IPS-NIHi11 (cell line): ENCODE measurements at regions not wholly inside any gene's neighbourhood (a gene's known extent, or its start where the extent isn't known, plus 50 kb on each side); places are given as distances from the start of the nearest gene placed in this dataset.

Source experiments
- DNase-seq: peaks from one replicate; pipeline ENCODE4 v3.0.0; 2012; ENCODE audit warnings: mixed read lengths, low spot score

DNA sequence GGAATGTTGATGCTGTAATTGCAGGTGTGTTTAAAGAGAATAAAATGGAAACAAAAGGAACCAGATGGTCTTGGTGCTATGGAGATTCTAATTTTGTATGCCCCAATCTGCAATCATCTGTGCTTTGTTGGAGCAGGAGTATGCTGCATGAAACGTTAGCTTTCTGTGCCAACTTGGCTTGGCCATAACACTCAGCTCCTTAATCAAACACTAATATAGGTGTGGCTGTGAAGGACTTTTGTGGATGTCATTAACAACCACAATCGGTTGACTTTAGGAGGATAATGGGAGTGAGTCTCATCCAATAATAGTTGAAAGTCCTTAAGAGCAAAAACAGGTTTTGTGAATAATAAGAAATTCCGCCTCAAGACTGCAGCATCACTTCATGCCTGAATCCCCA, 399.2 kb downstream of the NLGN4X start:
- no peak for DNase-seq

GRCh38 chrX:5829060-5829459, 399.6 kb downstream of the NLGN4X start:
- no peak for DNase-seq

GRCh38 chrX:5823903-5824302, 404.8 kb downstream of the NLGN4X start:
- DNase-seq, result no peak

- no peak for DNase-seq
Measured at GRCh38 chrX:5810636-5811035, 418.0 kb downstream of the NLGN4X start.

GRCh38 chrX:5807181-5807580, 421.5 kb downstream of the NLGN4X start:
- DNase-seq, result no peak

DNA sequence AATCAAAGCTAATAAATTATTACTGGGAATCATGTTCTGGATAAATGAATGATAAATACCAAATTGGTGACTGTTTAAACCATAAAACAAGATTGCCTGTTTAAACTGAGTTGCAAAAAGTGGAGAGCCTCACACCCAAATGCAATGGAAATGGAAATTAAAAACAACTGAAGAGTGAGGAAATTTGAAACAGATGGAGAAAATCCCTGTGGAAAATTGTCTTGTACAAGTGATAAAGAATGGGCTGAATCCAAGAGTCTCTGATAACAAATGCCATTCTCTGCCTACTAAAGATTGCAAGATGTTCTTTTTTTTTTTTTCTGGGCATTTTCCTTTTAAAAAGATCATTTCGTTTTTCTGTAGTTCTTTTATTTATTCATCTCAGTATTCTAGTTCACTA, 426.3 kb downstream of the NLGN4X start:
- no peak for DNase-seq

- DNase-seq, result no peak
Measured at GRCh38 chrX:5791721-5792120, 436.9 kb downstream of the NLGN4X start.

DNA sequence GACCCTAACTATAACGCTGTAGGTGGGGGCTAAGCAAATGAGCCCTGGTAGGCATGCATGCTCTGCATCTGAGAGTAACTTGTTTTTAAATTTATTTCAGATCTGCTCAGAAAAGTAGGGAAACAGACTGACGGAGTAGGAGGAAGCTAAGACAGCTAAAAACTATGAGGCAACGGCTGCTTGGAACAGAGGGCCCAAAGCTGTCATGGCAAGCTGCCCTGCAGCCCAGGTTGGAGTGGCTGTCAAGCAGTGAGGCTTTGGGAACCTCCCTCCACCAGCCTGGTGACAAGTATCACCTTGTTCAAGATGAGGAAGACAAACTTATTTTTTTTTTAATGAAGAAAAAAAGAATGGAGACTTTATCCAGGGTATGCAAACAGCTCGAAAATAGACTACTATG, 439.8 kb downstream of the NLGN4X start:
- DNase-seq, result no peak

GRCh38 chrX:5780821-5781220, 447.8 kb downstream of the NLGN4X start:
- no peak for DNase-seq

DNA sequence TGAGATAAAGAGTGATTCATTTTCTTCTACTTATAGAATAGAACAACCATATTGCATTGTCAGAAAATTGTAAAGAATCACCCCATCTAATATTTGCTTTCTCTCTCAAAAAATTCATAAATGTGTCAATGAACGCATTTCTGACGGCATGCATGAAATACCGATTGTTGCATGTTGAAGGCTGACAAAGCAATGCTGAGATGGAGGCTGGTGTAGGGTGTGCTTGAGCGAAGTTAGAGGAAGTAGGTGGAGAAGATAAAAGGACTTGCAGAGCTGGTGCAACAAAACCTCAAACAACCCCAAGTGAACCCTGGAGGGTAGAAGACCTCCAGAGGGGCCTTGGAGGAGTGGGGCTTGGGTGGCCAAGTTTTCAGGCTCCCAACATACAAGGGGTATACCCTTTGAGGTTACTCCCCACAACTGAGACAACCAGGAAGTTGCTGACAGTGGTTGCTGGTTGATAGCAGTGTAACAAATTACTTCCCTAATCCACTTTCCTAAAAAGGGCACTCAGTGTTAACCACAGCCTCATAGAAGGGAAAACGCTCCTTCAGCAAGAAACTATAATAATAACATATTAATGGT, 452.7 kb downstream of the NLGN4X start:
- no peak for DNase-seq

DNA sequence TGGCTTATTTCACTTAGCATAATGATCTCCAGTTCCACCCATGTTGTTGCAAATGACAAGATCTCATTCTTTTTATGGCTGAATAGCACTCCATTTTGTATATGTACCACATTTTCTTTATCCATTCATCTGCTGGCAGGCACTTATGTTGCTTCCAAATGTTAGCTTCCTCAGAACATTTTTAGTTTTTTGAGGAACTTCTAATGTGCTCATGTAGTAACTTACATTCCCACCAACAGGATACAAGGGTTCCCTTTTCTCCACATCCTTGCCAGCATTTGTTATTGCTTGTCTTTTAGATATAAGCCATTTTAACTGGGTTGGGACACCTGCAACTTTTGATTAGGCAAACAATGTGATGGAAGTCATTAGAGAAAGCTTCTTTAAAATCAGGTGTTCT, 454.2 kb downstream of the NLGN4X start:
- no peak for DNase-seq

- DNase-seq, result no peak
Measured at GRCh38 chrX:5771441-5771840, 457.2 kb downstream of the NLGN4X start.

GRCh38 chrX:5756616-5757015, 472.1 kb downstream of the NLGN4X start:
- no peak for DNase-seq

DNA sequence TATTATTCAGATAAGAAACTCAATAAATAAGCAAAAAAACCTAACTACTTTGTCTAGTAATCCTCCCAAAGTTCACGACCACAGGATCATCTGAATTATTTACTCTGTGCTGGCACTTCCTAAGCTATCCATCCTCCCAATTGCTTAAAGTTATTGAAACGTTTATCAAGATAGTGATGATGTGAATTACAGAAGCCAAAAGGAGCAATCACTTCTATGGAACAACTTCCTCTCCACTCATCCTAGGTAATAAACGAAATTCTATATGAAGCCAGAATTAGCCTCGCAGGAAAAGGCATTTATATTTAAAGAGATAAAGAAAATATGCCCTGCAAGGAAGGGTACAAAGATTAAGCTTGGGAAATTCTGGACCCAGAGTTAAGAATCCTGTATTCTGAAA, 475.4 kb downstream of the NLGN4X start:
- no peak for DNase-seq

DNA sequence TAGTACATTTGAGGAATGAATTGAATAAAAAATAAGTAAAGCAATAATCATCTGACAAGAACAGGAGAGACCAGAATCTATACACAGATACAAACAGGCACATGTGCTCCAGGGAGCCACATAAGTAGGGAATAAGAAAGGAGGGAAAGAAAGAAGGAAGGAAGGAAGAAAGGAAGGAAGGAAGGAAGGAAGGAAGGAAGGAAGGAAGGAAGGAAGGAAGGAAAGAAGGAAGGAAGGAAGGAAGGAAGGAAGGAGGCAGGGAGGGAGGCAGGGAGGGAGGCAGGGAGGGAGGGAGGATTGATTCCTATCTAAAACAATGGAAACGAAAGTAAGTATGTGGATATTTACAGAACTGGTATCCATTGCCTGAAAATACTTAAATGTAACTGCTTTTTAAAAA, 475.8 kb downstream of the NLGN4X start:
- DNase-seq, result no peak

DNA sequence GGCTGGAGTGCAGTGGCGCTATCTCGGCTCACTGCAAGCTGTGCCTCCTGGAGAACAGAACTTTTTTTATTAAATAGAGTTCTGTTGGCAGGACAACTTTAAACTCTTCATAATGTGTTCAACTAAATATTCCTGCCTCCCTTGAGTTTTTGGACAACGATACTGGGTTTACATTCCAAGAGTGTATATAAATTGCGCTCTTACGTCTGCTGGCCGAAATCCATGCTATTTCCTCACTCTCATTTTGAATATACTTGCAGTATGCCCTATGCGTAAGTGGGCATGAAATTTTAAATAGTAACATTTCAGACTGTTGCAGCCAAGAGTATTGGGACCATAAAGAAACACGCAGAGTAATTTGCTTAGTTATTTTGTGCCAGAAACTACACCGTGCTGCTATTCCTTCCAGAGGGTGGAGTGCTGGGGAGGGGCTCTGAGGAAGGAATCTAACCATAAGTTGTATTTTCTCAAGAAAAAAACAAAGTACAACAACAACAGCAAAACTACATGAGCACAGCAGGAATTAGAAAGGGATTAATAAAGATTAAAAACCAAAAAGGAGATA, 480.0 kb downstream of the NLGN4X start:
- DNase-seq, result no peak

DNA sequence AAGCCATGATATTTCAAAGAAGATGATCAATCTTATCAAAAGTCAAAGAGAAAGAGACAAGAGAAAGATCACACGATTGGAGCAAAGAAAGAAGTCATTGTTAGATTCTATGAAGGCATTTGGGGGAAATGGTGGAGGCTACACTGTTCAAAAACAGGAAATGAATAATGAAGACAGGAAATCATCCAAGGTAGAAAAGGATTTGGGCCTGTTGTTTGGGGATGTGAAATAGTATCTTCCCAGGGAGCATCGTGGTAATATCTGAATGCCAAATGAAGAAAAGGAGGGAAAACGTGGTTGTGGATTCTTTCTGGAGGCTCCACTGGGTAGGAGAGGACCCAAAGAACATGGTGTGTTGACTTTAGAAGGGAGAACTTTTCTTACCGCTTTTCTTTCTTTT, 482.4 kb downstream of the NLGN4X start:
- no peak for DNase-seq

- no peak for DNase-seq
Measured at GRCh38 chrX:5733501-5733900, 495.2 kb downstream of the NLGN4X start.

- no peak for DNase-seq
Measured at GRCh38 chrX:5730556-5730955, 498.1 kb downstream of the NLGN4X start.

DNA sequence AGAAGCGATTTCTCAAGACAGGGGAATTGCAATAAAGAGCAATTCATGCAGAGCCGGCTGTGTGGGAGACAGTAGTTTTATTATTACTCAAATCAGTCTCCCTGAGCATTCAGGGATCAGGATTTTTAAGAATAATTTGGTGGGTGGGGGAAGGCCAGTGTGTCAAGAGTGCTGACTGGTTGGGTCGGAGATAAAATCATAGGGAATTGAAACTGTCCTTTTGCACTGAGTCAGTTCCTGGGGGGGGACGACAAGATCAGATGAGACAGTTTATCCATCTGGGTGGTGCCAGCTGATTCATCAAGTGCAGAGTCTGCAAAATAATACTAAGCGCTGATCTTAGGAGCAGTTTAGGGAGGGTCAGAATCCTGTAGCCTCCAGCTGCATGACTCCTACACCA, 502.4 kb downstream of the NLGN4X start:
- DNase-seq, result no peak

- DNase-seq, result no peak
Measured at GRCh38 chrX:5724123-5724522, 504.5 kb downstream of the NLGN4X start.

DNA sequence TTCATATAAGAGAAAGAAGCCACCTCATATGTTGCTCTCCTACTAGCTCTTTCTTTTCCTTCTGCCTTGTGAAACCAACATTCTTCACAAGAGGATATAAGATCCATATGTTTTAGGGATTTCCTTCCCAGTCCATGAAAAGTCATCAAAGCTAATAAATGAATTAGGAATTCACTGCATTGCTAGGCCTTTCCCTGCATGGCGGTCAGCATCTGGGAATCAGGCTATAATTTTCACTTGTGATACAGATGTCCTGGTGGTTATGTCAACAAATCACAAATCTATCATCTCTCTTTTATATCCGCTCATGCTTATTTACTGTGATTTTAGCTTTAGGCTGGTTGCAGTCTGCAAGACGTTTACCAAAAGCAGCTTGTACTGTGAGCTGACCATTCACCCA, 510.0 kb downstream of the NLGN4X start:
- no peak for DNase-seq

- no peak for DNase-seq
Measured at GRCh38 chrX:5716666-5717065, 512.0 kb downstream of the NLGN4X start.

DNA sequence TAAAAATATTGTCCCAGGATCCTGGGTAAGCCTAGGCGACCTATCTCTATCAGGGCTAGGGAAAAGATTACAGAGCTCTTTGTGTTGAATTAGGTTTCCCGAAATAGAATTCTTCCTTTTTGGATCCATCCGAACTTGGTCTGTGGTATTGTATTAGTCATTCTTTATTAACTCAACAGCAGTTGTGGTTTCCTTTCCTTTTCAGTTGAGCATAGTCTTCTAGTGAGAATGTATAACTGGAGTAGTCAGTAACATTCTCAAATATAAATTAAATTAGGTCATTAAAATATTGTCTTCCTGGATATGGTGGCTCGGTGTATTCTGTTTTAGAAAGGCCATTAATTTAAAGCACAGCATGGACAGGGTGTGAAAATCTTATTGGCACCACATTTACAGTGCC, 520.4 kb downstream of the NLGN4X start:
- DNase-seq, result no peak

- no peak for DNase-seq
Measured at GRCh38 chrX:5702890-5703289, 525.8 kb downstream of the NLGN4X start.
